ENCODE measurements at regions not wholly inside any gene's neighbourhood (a gene's known extent, or its start where the extent isn't known, plus 50 kb on each side); places are given as distances from the start of the nearest gene placed in this dataset.

- Histone ChIP-seq H3K4me1 (no peaks in the 10 kb centered on the region), H3K9me3 (no peaks in the 10 kb centered on the region), H3K4me3 (no peak overlapping the region), H3K27me3 (no peaks in the 10 kb centered on the region), H3K36me3 (no peaks in the 10 kb centered on the region), H3K27ac (no peak overlapping the region)
- DNase-seq (ENCODE audit: low spot score), result no peak
- no peak for TF ChIP-seq CTCF (IDR thresholded peaks at IDR 0.05)
Observed at GRCh38 chr17:72507370-72507769, 386.6 kb downstream of the SOX9 start.

GRCh38 chr17:72510351-72511016, 389.7 kb downstream of the SOX9 start:
- Histone ChIP-seq H3K36me3 (no peaks in the 10 kb centered on the region), H3K27ac (no peak overlapping the region), H3K27me3 (no peaks in the 10 kb centered on the region), H3K4me3 (no peak overlapping the region), H3K9me3 (no peaks in the 10 kb centered on the region), H3K4me1 (peaks cover 0 to 4% of the 10 kb centered on the region in 2 donors)
- DNase-seq (ENCODE audit: low spot score), result no peak
- no peak for TF ChIP-seq CTCF (IDR thresholded peaks at IDR 0.05)

GRCh38 chr17:72511242-72511641, 390.4 kb downstream of the SOX9 start:
- H3K4me3 ChIP-seq, result no peak overlapping the region
- H3K36me3 ChIP-seq, result no peaks in the 10 kb centered on the region
- no peaks in the 10 kb centered on the region for H3K27me3 ChIP-seq
- H3K4me1 ChIP-seq, result peaks cover 0 to 11% of the 10 kb centered on the region in 2 donors
- H3K27ac ChIP-seq, result no peak overlapping the region
- H3K9me3 ChIP-seq, result no peaks in the 10 kb centered on the region
- TF ChIP-seq CTCF (IDR thresholded peaks at IDR 0.05), result no peak
- DNase-seq (ENCODE audit: low spot score), result no peak

- Histone ChIP-seq H3K9me3 (no peaks in the 10 kb centered on the region), H3K36me3 (no peaks in the 10 kb centered on the region), H3K4me3 (no peak overlapping the region), H3K4me1 (peaks cover 0 to 17% of the 10 kb centered on the region in 2 donors), H3K27me3 (no peaks in the 10 kb centered on the region), H3K27ac (no peak overlapping the region)
- TF ChIP-seq CTCF (IDR thresholded peaks at IDR 0.05), result no peak
- no peak for DNase-seq (ENCODE audit: low spot score)
Observed at GRCh38 chr17:72511874-72512273, 391.1 kb downstream of the SOX9 start.

GRCh38 chr17:72512649-72513556, 392.1 kb downstream of the SOX9 start:
- peaks cover 0 to 17% of the 10 kb centered on the region in 2 donors for H3K4me1 ChIP-seq
- no peaks in the 10 kb centered on the region for H3K27me3 ChIP-seq
- no peak overlapping the region for H3K4me3 ChIP-seq
- no peaks in the 10 kb centered on the region for H3K36me3 ChIP-seq
- DNase-seq (ENCODE audit: low spot score), result no peak
- H3K9me3 ChIP-seq, result no peaks in the 10 kb centered on the region
- no peak for TF ChIP-seq CTCF (IDR thresholded peaks at IDR 0.05)
- H3K27ac ChIP-seq, result no peak overlapping the region
